ENCODE measurements at regions not wholly inside any gene's neighbourhood (a gene's known extent, or its start where the extent isn't known, plus 50 kb on each side); places are given as distances from the start of the nearest gene placed in this dataset.
"Not testable (repeated sequence)": the region's sequence is repeated elsewhere in the genome, so short reads cannot be mapped to it uniquely, and the experiment has no call there.

DNA sequence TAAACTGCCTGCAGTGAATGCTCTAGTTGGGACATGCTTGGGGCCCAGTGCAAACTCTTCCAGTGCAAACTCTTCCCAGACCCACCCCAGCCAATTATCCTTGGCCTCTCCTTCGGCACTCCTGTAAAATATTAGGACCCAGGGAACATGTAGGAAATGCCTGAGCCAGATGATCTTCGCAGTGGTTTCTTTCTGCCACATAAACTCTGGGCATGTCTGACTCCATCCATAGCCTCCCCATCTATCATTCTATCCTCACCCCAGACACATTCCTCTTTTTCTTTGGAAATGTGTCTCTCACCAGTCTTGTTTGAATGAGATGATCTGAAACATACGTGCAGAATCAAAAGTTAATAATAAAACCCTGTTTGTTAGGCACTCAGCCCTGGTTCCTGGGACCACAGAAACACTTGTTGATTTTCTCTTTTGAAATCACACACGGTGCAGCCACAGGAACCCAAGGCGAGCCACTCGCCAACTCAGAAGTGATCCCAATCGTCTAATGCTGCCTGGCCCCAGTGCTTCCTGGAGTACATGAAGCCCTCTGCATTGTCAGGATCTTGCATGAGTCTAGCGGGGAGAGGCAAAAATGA, 108.9 kb upstream of the CST7 start:
- no peaks in the 10 kb centered on the region for H3K4me1 ChIP-seq (ENCODE audit: insufficient read depth, insufficient read length)
- no peak overlapping the region for H3K9ac ChIP-seq (ENCODE audit: insufficient read length, low read depth)
- TF ChIP-seq SUZ12 (IDR thresholded peaks at IDR 0.05; ENCODE audit: extremely low read depth, insufficient read depth, insufficient read length) (no peak), YY1 (IDR thresholded peaks at IDR 0.05; ENCODE audit: insufficient read depth, insufficient read length) (no peak), ZNF274 (IDR thresholded peaks at IDR 0.05; ENCODE audit: low read depth, low read length) (no peak)
- H3K9me3 ChIP-seq (ENCODE audit: insufficient read depth, low read length): no peaks in the 10 kb centered on the region
- H3K36me3 ChIP-seq (ENCODE audit: insufficient read depth, insufficient read length, low read length): no peaks in the 10 kb centered on the region
- H3K4me3 ChIP-seq (ENCODE audit: insufficient read length, low read depth): no peak overlapping the region
- no peak for DNase-seq (ENCODE audit: low read depth, low spot score)
- no peaks in the 10 kb centered on the region for H3K27me3 ChIP-seq (ENCODE audit: insufficient read depth, insufficient read length)

DNA sequence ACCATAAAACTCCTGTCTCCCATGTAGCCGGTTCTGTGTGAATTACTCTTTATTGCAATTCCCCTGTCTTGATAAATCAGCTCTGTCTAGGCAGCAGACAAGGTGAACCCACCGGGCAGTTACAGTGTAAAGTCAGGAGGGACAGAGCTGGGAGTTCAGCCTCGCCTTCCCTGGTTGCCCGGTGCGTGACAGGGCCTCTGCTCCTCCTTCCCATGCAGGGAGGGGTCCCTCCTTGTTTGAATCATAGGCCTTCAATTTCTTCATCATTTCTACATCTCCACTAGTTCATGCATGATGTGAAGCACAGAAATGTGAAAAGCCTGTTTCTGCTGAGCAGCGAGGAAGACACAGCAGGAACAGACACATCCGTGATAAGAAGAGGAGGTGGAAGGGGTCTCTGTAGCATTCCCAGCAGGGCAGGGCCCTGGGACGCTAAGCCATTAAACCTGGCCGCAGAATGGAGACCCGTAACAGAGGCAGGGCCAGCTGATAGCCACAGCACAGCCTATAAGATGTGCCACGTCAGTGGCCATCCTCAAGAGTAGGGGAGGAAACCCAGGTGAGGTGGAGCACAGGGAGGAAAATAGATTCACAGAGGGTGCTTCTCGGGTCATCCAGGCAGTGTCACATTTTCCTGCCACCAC, 106.7 kb upstream of the CST7 start:
- no peak for DNase-seq (ENCODE audit: low read depth, low spot score)
- Histone ChIP-seq H3K27me3 (ENCODE audit: insufficient read depth, insufficient read length) (no peaks in the 10 kb centered on the region), H3K36me3 (ENCODE audit: insufficient read depth, insufficient read length, low read length) (no peaks in the 10 kb centered on the region), H3K9me3 (ENCODE audit: insufficient read depth, low read length) (no peaks in the 10 kb centered on the region), H3K9ac (ENCODE audit: insufficient read length, low read depth) (no peak overlapping the region), H3K4me1 (ENCODE audit: insufficient read depth, insufficient read length) (no peaks in the 10 kb centered on the region), H3K4me3 (ENCODE audit: insufficient read length, low read depth) (no peak overlapping the region)
- TF ChIP-seq SUZ12 (IDR thresholded peaks at IDR 0.05; ENCODE audit: extremely low read depth, insufficient read depth, insufficient read length) (no peak), ZNF274 (IDR thresholded peaks at IDR 0.05; ENCODE audit: low read depth, low read length) (no peak), YY1 (IDR thresholded peaks at IDR 0.05; ENCODE audit: insufficient read depth, insufficient read length) (no peak)

DNA sequence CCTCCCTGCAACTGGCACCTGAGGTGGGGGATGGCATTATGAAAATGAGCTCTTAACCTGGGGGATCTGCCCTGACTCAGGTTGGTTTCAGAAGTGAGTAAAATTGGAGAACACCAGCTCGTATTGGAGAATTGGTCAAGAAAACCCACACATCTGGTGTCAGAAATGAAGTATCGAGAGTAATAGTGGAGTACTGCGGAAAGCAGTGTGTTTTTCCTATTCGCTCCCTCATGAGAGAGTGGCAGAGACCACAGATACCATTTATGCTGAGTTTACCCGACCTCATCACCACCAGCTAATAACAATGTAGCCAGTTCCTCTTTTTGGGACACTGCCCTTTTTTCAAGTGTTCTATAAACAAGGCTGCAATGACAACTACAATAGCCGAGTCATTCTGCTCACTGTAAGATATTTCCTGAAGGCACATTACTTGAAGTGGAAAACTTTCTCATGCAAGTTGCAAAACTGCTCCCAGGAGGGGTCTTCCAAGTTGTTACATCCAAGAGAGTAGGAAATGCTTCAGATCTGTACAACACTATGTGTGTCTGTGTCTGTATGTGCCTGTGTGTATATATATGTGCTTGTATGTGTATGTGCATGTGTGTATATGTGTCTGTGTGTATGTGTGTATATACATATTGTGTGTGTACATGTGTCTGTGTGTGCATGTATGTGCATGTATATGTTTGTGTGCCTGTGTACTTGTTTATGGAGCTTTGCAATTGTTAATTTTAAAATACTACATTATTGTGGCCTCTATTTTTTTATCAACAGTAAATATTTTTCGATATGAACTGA, 106.0 kb upstream of the CST7 start:
- DNase-seq (ENCODE audit: low read depth, low spot score): no peak
- Histone ChIP-seq H3K36me3 (ENCODE audit: insufficient read depth, insufficient read length, low read length) (no peaks in the 10 kb centered on the region), H3K9ac (ENCODE audit: insufficient read length, low read depth) (no peak overlapping the region), H3K4me3 (ENCODE audit: insufficient read length, low read depth) (no peak overlapping the region), H3K4me1 (ENCODE audit: insufficient read depth, insufficient read length) (no peaks in the 10 kb centered on the region), H3K9me3 (ENCODE audit: insufficient read depth, low read length) (no peaks in the 10 kb centered on the region), H3K27me3 (ENCODE audit: insufficient read depth, insufficient read length) (no peaks in the 10 kb centered on the region)
- no peak for TF ChIP-seq ZNF274 (IDR thresholded peaks at IDR 0.05; ENCODE audit: low read depth, low read length)
- TF ChIP-seq YY1 (IDR thresholded peaks at IDR 0.05; ENCODE audit: insufficient read depth, insufficient read length): no peak
- no peak for TF ChIP-seq SUZ12 (IDR thresholded peaks at IDR 0.05; ENCODE audit: extremely low read depth, insufficient read depth, insufficient read length)

DNA sequence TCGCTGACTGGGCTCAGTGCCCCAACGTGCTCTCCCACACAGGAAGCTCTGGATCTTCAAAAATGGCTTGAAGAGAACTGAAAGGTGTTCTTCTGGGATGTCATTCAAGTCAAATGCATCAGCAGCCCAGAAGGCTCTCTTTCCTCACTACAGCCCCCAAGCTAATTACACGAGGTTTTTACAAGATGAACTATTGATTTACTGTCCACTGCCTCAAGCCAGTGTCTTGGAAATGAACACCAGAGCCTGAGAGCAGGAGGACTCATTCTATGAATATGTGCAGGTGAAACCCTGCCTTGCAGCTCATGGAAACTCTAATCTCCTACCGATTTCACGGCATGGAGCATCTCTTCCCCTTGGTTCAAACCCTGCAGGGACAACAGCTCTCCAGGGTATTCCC, 98.9 kb upstream of the CST7 start:
- no peaks in the 10 kb centered on the region for H3K36me3 ChIP-seq (ENCODE audit: insufficient read depth, insufficient read length, low read length)
- no peak overlapping the region for H3K4me3 ChIP-seq (ENCODE audit: insufficient read length, low read depth)
- DNase-seq (ENCODE audit: low read depth, low spot score): no peak
- H3K9ac ChIP-seq (ENCODE audit: insufficient read length, low read depth): no peak overlapping the region
- peaks cover 9% of the 10 kb centered on the region for H3K9me3 ChIP-seq (ENCODE audit: insufficient read depth, low read length)
- H3K4me1 ChIP-seq (ENCODE audit: insufficient read depth, insufficient read length): no peaks in the 10 kb centered on the region
- no peak for TF ChIP-seq ZNF274 (IDR thresholded peaks at IDR 0.05; ENCODE audit: low read depth, low read length)
- no peak for TF ChIP-seq SUZ12 (IDR thresholded peaks at IDR 0.05; ENCODE audit: extremely low read depth, insufficient read depth, insufficient read length)
- TF ChIP-seq YY1 (IDR thresholded peaks at IDR 0.05; ENCODE audit: insufficient read depth, insufficient read length): no peak
- no peaks in the 10 kb centered on the region for H3K27me3 ChIP-seq (ENCODE audit: insufficient read depth, insufficient read length)

DNA sequence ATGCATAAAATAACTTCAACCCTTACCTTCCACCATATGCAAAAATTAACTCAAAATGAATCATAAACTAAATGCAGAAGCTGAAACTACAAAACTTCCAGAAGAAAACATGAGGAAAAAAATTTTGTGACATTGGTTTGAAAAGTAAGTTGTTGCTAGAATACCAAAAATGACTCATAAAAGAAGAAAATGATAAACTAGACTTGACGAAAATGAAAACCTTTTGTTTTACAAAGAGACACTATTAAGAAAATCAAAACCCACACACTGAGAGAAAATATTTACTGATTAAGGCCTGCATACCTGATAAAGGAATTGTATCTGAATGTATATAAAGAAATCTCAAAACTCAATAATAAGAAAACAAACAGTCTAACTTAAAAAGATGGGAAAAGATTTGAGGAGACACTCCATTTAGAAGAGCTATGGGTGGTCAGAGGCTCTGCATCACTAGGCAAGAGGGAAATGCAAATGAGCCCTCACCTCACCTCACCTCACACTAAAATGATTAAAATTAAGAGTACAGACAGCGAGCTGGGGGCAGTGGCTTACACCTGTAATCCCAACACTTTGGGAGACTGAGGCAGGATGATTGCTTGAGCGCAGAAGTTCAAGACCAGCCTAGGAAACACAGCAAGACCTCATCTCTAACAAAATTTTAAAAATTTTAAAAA, 97.6 kb upstream of the CST7 start:
- TF ChIP-seq ZNF274 (IDR thresholded peaks at IDR 0.05; ENCODE audit: low read depth, low read length): no peak
- no peak for TF ChIP-seq YY1 (IDR thresholded peaks at IDR 0.05; ENCODE audit: insufficient read depth, insufficient read length)
- TF ChIP-seq SUZ12 (IDR thresholded peaks at IDR 0.05; ENCODE audit: extremely low read depth, insufficient read depth, insufficient read length): no peak
- Histone ChIP-seq H3K4me1 (ENCODE audit: insufficient read depth, insufficient read length) (no peaks in the 10 kb centered on the region), H3K27me3 (ENCODE audit: insufficient read depth, insufficient read length) (no peaks in the 10 kb centered on the region), H3K9ac (ENCODE audit: insufficient read length, low read depth) (no peak overlapping the region), H3K4me3 (ENCODE audit: insufficient read length, low read depth) (no peak overlapping the region), H3K36me3 (ENCODE audit: insufficient read depth, insufficient read length, low read length) (no peaks in the 10 kb centered on the region), H3K9me3 (ENCODE audit: insufficient read depth, low read length) (peaks cover 14% of the 10 kb centered on the region)
- DNase-seq (ENCODE audit: low read depth, low spot score): no peak

DNA sequence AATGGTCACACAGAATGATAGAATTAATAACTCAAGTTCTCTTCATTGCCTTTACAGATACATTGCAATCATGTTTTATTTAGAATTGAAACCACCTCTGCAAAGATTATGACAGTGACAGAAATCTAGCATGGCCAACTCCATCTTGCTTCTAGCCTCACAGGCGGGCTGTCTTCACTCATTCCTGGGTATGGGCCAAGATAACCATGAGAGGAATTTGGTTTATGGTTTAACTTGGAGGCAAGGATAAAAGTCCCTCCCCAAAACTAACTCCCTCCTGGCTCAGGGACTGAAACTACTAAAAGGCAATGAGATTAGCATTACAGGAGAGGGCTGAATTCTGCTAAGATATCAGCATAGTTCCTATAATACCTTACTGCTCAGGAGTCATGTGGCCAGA, 95.2 kb upstream of the CST7 start:
- Histone ChIP-seq H3K9ac (ENCODE audit: insufficient read length, low read depth) (no peak overlapping the region), H3K4me3 (ENCODE audit: insufficient read length, low read depth) (no peak overlapping the region), H3K36me3 (ENCODE audit: insufficient read depth, insufficient read length, low read length) (no peaks in the 10 kb centered on the region), H3K27me3 (ENCODE audit: insufficient read depth, insufficient read length) (no peaks in the 10 kb centered on the region), H3K9me3 (ENCODE audit: insufficient read depth, low read length) (peaks cover 25% of the 10 kb centered on the region), H3K4me1 (ENCODE audit: insufficient read depth, insufficient read length) (no peaks in the 10 kb centered on the region)
- no peak for TF ChIP-seq YY1 (IDR thresholded peaks at IDR 0.05; ENCODE audit: insufficient read depth, insufficient read length)
- DNase-seq (ENCODE audit: low read depth, low spot score): no peak

DNA sequence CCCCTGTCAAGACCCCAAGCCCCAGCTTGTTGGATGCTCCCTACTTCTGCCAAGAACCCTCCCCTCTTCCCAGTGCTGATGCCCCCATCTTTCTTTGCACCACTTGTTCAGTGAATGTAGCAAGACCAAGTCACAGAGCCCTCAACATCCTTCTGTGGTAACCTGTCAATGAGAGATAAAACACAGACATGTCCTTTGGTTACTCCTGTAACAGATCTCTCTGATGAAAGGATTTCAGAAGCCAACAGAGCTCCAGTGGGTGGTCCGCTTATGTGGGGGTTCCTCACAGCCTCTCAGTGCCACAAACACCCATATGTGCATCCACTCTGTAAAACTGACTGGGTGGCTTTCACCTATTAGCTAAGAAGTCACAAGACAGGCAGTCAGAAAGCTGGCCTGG, 93.2 kb upstream of the CST7 start:
- no peaks in the 10 kb centered on the region for H3K27me3 ChIP-seq (ENCODE audit: insufficient read depth, insufficient read length)
- no peak overlapping the region for H3K4me3 ChIP-seq (ENCODE audit: insufficient read length, low read depth)
- TF ChIP-seq ZNF274 (IDR thresholded peaks at IDR 0.05; ENCODE audit: low read depth, low read length): no peak
- TF ChIP-seq YY1 (IDR thresholded peaks at IDR 0.05; ENCODE audit: insufficient read depth, insufficient read length): no peak
- no peak for TF ChIP-seq SUZ12 (IDR thresholded peaks at IDR 0.05; ENCODE audit: extremely low read depth, insufficient read depth, insufficient read length)
- H3K9me3 ChIP-seq (ENCODE audit: insufficient read depth, low read length): peaks cover 25% of the 10 kb centered on the region
- H3K4me1 ChIP-seq (ENCODE audit: insufficient read depth, insufficient read length): no peaks in the 10 kb centered on the region
- no peaks in the 10 kb centered on the region for H3K36me3 ChIP-seq (ENCODE audit: insufficient read depth, insufficient read length, low read length)
- no peak overlapping the region for H3K9ac ChIP-seq (ENCODE audit: insufficient read length, low read depth)
- DNase-seq (ENCODE audit: low read depth, low spot score): no peak

DNA sequence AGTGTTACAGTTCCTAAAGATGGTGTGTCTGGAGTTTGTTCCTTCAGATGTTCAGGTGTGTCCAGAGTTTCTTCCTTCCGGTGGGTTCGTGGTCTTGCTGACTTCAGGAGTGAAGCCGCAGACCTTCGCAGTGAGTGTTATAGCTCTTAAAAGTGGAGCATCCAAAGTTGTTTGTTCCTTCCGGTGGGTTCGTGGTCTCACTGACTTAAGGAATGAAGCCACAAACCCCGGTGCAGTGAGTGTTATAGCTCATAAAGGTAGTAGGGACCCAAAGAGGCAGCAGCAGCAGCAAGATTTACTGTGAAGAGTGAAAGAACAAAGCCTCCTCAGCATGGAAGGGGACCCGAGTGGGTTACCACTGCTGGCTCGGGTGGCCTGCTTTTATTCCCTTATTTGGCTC, 90.6 kb upstream of the CST7 start:
- not testable (repeated sequence) for H3K9ac ChIP-seq (ENCODE audit: insufficient read length, low read depth); H3K27me3 ChIP-seq (ENCODE audit: insufficient read depth, insufficient read length); H3K4me1 ChIP-seq (ENCODE audit: insufficient read depth, insufficient read length); DNase-seq (ENCODE audit: low read depth, low spot score); H3K4me3 ChIP-seq (ENCODE audit: insufficient read length, low read depth); H3K36me3 ChIP-seq (ENCODE audit: insufficient read depth, insufficient read length, low read length)
- peaks cover 25% of the 10 kb centered on the region for H3K9me3 ChIP-seq (ENCODE audit: insufficient read depth, low read length)

Measured in NT2/D1 (cell line).